Activated naive CD4-positive, alpha-beta T cell (primary cell): ENCODE measurements at regions not wholly inside any gene's neighbourhood (a gene's known extent, or its start where the extent isn't known, plus 50 kb on each side); places are given as distances from the start of the nearest gene placed in this dataset.

Experiments
- DNase-seq, 4 experiments: peaks; one replicate each; lab custom pipeline; 2025; lab: John Stamatoyannopoulos, UW

DNA sequence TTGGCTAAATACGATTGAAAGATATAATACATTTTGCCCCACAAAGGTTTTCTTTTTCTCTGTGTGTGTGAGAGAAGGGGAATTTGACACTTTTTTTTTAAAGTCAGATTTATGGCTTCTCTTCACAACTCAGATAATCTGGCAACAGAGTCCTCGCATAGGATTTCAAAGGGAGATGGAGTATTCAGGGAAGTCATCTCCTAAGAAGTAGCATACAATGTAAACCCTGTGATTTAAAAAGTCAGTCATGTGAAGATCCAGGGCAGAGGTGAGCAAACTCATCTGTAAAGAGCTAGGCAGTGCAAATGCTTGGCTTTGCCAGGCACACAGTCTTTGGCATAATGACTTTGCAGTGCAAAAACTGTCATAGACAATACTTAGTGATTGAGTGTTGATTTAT is 1526.3 kb downstream of the AACS start:
- no peak for DNase-seq

DNA sequence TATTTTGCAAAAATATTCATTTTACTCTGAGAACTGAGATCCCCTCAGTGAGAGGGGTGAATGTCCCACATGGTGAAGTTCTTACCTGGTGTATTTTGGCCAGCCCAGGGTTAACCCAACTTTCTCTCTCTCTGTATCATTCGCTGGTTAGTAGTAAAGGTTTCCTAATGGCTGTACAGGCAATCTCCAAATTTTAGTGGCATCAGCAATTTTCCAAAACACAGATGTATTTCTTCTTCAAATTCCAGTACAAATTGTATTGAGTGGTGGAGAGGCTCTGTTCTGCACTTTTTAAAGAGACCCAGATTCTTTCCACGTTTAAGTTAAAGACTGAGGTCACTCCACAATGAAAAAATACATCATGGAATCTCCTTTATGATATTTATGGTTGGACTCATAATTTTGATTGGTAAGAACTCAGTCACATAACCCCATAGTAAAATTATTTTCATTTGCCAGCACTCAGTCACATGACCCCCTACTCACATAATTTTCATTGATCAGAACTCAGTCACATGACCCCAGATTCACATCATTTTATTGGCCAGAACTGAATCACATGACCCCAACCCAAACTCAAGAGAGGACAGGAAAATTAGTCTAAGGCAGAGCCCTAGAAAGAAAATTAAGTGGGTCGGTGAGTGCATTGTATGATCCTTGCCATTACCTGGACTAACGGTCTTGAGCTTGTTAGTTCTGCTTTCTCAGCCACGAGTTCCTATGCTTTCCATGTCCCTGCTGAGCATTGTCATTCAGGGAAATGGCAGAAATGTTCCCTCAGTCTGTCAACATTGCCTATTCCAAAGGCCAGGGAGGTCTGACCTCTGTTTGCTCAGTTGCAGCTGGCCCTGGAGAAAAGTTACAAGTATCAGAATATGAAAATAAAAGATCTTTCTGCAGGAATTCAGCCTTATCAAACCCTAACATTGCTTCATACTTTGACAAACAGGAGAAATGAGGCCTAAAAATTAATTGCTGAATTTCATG is 1536.2 kb downstream of the AACS start:
- DNase-seq, result no peak

DNA sequence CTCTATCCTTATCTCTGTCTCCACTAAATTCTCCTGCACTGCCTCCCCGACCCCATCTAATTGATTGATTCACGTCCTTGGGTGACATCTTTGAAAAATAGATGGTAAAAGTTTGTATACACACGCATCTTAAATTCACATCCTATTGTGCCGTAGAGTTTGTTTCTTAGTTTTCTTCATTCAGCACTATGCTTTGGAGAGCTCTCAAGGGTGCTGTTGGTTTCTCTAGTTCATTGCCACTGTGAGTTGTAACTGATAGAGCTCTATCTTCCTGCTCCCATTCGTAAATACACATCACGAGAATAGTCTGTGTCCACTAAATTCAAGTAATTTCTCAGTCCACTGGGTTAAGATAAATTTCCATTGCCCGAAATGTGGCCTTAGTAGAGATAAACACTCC is 1537.4 kb downstream of the AACS start:
- no peak for DNase-seq

DNA sequence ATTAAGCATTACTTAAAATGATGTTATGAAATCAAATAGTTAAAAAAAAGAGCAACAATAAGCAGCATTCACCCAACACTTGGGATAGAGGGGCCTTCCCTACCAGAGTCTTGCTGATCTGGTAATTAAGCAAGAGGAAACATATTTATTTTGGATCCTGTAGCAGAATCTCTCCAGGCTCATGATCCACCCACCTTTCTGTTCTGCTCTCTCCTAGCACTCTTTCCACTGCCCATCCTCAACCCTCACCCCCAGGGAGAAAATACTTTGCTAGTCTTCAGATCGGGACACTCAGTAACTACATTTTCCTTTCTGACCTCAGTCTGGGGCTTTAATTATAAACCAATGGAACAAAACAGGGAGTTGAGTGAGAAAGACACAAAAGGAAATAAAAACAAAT is 1541.9 kb downstream of the AACS start:
- no peak for DNase-seq

DNA sequence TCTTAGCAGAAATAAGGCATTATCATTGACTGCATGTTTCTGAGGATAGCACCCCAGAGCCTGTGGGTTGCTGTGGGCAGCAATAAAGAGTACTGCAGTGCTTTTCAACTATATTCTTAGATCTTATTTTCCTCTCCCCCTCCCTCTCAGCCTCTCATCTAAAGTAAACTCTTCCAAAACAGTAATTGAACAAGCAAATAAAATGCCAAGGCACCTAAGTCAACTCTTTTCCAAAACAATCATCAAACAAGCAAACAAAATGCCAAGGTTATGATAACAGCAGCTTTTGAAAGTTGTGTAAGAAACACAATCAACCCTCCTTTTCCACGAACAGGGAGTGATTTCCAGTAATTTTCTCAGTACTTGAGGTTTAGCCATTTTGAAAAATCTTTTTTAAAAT is 1542.6 kb downstream of the AACS start:
- no peak for DNase-seq

DNA sequence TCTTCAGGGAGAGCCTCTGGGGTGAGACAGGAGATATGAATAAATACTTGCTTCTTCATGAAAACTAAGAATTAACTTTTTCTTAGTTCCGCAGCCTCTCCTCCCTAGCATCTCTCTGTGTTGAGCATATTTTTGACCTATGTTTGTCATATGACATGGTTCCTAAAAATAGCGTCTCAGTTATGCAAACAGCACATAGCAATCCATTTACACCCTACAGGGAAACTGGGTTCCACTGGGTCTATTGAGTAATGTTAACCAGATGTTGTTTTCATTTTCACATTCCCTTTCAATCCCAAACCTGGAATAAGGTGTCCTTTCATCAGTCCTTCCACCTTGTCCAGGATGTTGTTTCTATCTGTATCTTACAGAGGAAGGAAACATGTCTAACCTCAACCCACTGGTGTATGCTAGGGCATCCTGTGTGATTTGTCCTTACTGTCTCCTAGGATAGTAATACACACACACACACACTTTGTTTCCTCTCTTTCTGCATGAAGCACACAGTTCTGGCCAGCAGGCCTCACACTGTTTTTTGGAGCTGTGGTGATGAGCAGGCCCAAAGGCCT is 1543.5 kb downstream of the AACS start:
- no peak for DNase-seq

DNA sequence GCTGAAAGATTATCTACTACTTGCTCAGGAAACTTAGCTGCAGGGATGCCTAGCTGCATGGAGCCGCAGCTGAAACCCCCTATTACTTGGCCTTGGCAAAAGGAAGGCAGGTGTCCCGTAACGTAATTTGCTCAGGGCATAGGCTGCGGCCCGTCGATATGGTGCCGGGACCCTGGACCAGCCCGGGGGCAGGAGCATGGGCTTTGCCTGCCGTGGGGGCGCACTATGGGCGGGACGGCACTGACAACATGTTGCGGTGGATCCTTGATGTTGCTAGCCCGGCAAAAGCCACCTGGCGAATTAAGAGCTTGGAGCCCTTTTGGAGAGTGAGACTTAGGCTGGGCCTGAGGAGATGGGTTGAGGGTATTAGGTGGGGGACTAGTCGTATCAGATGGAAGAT is 1551.2 kb downstream of the AACS start:
- no peak for DNase-seq

DNA sequence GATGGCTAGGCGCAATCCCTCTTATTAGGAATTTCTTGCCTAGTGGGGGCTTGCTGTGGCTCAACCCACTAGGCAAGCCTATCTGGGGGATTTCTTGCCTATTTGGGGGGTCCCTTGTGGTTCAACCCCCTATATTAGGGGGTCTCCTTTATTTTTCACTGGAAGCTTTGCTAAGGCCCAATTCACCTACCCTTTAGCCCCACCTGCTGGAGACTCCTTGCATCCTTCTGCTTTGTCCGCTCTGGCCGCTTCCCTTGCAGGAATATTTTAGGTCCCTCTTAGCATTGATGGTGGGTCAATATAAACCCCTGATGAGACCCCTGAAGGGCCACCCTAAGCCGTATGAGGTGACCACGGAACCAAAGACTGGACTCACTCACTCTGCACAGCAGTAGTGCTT is 1552.1 kb downstream of the AACS start:
- DNase-seq, result no peak

DNA sequence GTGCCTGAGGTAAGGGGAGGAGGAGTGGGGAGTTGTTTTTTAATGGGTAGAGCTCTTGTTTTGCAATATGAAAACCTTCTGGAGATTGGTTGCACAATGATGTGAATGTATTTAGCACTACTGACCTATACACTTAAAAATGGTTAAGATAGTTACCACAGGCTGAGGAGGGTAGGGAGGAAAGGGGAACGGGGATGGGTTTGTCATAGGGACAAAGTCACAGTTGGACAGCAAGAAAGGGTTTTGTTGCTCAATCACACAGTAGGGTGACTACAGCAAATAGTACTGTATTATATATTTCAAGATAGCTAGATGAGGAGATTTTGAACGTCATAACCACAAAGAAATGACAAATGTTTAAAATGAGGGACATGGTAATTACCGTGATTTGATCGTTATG is 1562.4 kb downstream of the AACS start:
- no peak for DNase-seq

DNA sequence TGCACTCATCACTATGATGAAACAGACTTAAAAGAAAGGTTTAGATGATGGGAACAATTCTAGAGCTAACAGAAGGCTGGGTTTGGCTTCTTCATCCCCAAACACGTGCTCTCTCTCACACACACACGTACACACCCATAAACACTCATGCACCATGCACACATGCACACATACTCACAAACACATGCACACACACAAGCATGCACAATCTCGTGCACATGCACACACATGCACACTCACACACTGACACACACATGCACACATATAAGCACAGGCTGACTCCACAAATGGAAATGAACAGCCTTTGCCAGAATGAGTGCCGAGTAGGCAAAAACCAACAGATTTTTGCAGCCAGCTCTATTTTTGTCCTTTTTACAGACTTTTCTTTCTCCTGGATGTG is 1571.6 kb downstream of the AACS start:
- no peak for DNase-seq

DNA sequence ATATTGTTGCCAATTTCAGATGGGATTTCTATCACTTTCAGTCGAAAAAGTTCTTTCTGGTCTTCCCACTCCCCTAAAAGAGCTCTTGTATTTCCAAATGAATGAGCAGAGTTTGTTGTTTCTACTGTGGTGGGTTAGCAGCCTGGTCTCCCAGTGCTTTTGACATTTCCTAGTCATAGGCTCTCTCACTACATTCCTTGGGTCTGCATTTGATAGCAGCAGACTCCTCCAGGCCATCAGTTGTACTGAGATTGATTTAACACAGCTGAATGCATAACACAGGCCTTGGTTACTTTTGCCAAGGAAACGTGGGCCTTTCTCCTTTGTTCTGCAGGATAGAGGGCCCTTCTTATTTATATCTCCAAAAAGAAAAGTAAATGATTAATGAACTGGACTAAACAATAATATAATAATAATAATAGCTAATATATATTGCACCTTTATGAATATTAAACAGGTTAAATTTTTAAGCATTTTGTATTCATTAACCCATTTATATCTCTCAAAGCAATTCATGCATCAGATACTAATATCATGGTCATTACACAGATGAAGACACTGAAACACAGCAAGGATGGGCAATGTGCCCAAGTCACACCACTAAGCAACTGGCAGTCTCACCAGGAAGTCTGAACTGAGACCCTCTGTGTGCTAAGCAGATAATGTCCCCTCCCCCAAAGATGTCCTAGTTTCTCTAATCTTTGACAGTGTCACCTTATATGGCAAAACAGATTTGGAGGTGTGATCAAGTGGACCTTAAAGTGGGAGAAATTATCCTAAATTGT is 1579.2 kb downstream of the AACS start:
- DNase-seq, result no peak

DNA sequence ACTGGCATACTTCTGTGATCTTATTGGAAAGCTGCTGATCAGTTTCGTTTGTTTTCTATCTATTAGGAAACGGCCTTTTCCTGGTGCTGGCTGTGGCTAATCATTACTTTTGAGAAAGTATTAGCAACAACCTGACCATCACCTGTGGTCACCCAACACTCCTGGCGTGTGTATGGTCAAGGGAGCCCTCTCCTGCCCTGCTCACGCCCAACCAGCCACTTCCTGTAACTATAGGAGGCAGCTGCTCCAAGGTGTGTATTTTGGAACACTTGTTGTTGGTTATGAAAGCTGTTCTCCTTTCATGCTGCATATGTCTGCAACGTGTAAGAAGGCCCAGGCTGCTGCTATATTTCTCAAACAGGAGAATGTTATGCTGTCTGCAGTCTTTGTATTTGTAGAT is 1582.8 kb downstream of the AACS start:
- no peak for DNase-seq

DNA sequence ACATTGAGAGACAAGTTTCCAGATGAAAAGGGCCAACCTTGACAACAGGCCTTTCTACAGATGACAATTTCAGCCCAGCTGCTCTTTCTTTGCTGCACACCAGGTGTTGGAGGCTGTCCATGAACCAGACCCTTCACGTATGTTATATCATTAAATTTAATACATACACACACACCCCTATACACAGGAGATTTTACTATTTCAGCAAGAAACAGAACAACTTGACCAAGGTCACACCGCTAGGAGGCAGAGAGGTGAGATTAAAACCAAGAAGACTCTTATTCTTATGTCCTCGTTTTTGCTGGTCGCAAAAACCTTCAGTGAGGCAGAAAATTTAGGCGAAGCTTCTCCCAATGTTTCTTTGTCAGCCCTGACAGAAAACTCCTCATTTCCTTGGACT is 1585.9 kb downstream of the AACS start:
- DNase-seq, result no peak

DNA sequence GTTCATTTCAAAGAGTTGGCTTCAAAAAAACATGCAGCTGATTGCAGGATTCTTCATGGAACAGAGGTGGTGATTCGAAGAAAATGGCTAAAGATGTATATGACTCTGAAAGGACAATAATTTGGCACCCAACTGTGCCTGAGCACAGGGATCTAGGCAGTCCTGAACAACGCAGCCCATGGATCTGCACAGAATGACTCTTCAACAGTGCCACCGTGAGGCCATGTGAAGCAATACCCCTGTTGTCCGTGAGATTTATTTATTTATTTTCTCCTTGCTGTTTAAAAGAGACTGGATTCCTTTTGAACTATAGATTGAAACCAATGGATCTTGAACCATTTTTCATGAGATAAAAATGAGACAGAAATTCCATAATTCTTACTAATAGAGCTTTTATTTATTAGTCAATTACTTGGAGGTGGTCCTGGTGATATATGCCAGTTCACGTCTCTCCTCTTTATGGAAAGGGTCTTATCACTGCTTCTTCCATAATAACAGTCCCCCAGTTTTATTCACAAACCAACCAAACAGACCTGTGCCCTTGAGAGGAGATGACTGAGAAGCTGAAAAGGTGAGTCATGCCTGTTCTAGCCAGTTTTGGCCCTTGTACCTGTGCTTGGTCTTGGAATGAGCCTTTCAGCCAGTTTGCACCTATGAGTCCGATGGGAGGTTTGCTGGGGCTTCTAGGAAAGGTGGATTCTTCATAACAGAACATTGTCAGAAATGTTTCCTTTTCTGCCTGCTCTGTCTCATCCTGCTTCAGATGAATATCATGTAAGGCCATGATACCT is 1598.3 kb downstream of the AACS start:
- no peak for DNase-seq

DNA sequence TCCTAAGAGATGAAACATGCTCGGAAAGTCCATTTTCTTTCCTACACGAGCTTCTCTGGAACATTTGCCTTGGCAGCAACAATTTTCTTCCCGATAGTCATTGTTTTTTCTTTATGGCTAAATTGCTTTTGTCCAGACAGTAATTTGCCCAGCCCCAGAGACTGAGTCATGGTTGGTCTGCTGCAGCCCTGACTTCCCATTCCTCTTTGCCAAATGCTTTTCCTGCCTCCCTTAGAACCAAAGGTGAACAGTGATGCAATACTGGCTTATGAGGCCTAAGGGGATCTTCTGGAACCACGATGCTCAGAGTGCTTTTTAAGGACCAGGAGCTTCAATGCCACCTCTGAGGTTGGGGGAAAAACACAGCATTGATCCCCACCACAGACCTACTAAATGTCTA is 1599.6 kb upstream of the TMEM132C start:
- DNase-seq, result no peak

DNA sequence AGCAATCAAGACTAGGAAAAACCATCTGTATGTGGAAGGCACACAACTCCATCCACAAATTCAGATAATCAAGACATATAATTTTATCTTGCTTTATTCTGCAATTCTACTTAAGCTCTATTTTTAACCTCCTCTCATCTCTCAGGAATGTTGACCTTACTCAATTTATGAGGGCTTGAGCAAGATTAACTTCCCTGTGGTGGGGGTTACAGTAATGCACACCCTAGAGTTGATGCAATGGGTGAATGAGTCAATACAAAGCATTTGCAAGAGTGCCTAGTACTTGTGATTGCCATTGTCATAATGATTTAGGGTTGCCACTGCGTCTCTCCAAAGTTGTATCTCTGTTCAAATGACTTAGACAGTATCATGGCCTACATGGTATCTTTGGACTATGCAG is 1598.4 kb upstream of the TMEM132C start:
- no peak for DNase-seq

DNA sequence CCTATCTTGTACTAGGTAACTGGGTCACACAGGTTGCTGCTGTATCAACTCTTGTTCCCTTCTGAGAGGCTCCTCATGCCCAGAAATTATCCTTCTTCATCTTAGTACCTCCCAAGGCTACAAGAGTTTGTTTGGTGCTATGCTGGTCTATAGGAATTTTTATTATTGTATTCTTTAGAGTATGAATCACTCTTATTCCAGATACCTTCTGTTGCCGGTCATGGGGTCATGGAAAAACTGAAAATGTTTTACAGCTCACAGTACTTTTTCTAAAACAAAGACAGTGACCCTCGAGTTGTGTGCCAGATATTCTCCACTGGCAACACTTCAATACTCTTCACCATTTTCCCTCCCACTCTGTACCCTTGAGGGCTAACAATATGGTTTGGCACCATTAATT is 1598.0 kb upstream of the TMEM132C start:
- DNase-seq, result no peak

DNA sequence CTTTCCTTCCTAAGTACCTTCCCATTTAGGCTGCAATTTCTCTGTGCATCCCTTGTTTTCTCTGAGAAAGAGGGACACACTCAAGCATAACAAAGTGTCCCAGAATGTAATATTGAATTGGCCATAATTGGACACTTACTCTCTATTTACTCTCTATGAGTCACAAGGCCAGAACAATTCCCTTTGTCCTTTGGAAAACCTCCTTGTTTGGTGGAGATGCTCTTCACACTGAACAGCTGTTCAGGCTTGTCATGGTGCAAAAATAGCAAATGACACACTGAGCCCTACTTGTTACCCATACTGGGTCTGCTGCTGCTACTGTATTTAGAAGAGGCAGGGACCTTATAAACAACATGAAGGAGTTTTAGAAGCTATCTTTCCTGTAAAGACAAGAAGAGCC is 1590.5 kb upstream of the TMEM132C start:
- no peak for DNase-seq

DNA sequence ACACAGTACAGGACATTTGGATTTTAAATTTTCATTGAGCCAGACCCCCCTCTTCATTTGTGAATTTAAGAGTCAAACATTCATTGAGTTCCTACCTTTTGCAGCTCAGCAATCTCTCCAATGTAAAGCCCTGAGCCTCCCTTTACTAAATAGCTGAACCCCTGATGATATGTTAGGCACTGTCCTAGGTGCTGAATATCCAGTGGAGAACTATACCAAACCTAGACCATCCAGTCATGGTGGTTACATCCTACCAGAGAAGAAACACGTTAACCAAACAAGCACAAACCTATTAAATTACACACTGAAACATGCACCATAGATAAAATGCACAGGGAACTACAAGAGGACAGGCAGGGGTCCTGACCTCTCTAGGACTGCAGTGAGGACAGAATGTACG is 1585.3 kb upstream of the TMEM132C start:
- no peak for DNase-seq

DNA sequence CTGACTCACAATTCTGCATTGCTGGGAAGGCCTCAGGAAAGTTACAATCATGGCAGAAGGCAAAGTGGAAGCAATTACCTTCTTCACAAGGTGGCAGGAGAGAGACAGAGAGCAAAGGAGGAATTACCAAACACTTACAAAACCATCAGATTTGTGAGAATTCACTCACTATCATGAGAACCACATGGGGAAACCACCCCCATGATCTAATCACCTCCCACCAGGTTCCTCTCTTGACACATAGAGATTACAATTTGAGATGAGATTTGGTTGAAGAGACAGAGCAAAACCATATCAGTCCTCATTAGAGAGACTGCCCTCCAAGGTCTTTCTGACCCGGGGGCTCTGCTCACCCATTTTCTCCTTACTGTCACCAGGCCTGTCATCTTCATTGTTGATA is 1582.3 kb upstream of the TMEM132C start:
- no peak for DNase-seq

DNA sequence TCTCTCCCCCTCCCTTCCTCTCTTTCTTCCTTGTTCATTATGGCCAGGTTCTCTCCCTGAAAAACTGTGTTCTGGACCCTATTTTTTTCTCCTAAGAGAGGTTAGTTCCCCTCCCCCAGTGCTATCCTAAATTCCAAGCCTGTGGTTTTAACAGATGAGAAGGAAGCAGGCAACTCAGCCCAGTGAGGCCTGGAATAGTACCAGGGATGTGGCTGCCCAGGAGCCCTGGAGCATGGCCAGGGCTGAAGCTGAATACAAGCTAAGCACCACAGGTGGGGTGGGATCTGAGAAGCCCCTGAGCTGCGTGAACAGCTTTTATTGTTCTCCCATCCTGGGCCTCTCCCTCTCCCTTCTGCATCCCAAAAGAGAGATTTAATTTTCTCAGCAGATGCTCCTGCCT is 1581.3 kb upstream of the TMEM132C start:
- no peak for DNase-seq

DNA sequence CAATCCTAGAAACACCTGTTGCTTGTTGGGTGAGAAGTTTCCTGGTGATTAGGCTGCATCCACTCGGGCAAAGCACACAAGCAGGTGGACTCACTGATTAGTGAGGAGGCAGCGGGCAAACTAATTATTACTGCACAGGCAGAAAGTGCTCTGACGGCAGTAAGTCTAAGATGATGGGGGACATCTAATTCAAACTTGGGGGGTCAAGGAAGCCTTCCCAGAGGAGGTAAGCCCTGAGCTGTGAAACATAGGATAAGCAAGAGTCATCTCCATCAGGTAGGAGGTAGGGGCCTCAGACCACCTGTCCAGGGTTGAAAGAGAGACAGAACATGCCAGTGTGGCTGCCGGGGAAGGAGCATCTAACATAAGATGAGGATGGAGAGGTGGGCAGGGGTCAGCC is 1578.4 kb upstream of the TMEM132C start:
- no peak for DNase-seq
